ENCODE measurements at regions not wholly inside any gene's neighbourhood (a gene's known extent, or its start where the extent isn't known, plus 50 kb on each side); places are given as distances from the start of the nearest gene placed in this dataset.

DNA sequence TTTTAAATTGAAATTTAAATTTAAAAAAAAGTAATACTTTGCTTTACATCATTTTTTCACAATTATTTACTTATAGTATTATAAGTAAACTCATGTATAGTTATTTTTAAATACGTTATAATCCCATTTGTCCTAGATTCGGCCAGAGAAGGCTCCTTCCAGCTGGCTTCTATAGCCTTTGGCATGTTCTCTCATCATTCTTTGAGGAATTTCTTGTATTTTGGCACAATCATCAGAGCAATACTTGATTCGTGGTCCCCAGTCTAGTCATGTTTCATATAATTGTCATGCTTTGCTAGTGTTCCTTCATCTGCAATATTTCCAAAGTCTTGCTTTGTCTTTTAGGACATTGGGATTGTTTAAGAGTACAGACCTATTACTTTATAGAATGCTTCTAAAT lies 1037.9 kb upstream of the AGA start:
- TF ChIP-seq, protein P1, sequence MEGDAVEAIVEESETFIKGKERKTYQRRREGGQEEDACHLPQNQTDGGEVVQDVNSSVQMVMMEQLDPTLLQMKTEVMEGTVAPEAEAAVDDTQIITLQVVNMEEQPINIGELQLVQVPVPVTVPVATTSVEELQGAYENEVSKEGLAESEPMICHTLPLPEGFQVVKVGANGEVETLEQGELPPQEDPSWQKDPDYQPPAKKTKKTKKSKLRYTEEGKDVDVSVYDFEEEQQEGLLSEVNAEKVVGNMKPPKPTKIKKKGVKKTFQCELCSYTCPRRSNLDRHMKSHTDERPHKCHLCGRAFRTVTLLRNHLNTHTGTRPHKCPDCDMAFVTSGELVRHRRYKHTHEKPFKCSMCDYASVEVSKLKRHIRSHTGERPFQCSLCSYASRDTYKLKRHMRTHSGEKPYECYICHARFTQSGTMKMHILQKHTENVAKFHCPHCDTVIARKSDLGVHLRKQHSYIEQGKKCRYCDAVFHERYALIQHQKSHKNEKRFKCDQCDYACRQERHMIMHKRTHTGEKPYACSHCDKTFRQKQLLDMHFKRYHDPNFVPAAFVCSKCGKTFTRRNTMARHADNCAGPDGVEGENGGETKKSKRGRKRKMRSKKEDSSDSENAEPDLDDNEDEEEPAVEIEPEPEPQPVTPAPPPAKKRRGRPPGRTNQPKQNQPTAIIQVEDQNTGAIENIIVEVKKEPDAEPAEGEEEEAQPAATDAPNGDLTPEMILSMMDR (IDR thresholded peaks at IDR 0.05; ENCODE audit: insufficient read depth, low read length, poor library complexity, severe bottlenecking), result no peak
- H3K27me3 ChIP-seq (replicated peaks; ENCODE audit: control insufficient read depth, insufficient read depth, low read length), result no peaks in the 10 kb centered on the region
- H3K36me3 ChIP-seq (ENCODE audit: control insufficient read depth, insufficient read depth, low read length), result no peaks in the 10 kb centered on the region
- no peak for DNase-seq (ENCODE audit: extremely low read depth, insufficient read length)
- no peak overlapping the region for H3K4me3 ChIP-seq (replicated peaks; ENCODE audit: low read depth, low read length)

DNA sequence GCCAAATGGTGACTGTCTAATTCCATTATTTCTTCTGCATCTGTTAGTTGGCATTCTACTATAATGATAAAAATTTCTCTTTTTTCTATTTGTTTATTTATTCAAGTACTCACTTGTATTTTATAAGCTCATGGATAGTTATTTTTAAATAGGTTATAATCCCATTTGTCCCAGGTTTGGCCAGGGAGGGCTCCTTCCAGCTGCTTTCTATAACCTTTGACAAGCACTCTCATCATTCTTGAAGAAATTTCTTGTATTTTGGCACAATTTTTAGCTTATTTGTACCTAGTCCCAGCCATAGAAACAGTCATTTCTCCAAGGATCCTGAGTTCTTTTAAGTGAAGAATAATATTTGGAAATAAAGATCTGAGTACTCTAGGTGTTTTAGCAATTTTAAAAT lies 1038.6 kb upstream of the AGA start:
- Histone ChIP-seq H3K27me3 (replicated peaks; ENCODE audit: control insufficient read depth, insufficient read depth, low read length) (no peaks in the 10 kb centered on the region), H3K36me3 (ENCODE audit: control insufficient read depth, insufficient read depth, low read length) (no peaks in the 10 kb centered on the region), H3K4me3 (replicated peaks; ENCODE audit: low read depth, low read length) (no peak overlapping the region)
- TF ChIP-seq, protein P1 (IDR thresholded peaks at IDR 0.05; ENCODE audit: insufficient read depth, low read length, poor library complexity, severe bottlenecking), result no peak
- no peak for DNase-seq (ENCODE audit: extremely low read depth, insufficient read length)

DNA sequence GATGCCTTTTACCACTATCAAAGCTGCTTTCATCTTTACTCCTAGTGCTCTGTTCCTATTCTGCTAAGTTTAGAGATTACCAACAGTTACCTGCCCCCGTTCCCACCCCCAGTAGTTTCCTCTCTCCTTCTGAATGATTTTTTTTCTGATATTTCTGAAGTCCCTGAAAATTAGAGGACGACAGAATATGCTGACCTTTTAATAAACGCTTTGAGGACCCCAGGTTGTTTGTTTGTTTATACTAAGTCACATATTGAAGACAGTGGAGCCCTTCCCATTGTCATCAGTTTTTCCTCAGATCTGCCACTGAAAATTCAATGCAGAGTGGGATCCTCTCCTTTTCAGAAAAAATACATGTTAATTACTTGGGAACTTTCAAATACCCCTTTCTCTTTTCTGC lies 1039.3 kb upstream of the AGA start:
- no peak overlapping the region for H3K4me3 ChIP-seq (replicated peaks; ENCODE audit: low read depth, low read length)
- H3K27me3 ChIP-seq (replicated peaks; ENCODE audit: control insufficient read depth, insufficient read depth, low read length), result no peaks in the 10 kb centered on the region
- no peaks in the 10 kb centered on the region for H3K36me3 ChIP-seq (ENCODE audit: control insufficient read depth, insufficient read depth, low read length)
- TF ChIP-seq, protein P1 (IDR thresholded peaks at IDR 0.05; ENCODE audit: insufficient read depth, low read length, poor library complexity, severe bottlenecking), result no peak
- DNase-seq (ENCODE audit: extremely low read depth, insufficient read length), result no peak

DNA sequence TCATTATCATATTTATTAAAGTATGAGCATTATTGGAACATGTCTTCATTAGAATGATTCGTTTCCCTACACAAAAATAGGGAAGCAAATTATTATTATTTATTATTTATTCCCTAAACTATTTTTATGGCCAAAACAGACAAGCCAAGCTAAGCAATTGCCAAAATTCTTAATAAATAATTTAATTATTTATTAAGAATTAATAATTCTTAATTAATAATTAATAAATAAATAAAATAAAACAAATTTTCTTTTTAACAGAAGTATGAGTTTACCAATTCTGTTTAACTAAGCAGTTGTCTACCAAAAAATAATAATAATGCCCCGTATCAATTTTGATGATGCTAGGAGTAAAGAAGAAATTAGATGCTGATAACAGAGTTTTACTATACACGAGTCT lies 1080.8 kb upstream of the AGA start:
- TF ChIP-seq, protein P1 (IDR thresholded peaks at IDR 0.05; ENCODE audit: insufficient read depth, low read length, poor library complexity, severe bottlenecking), result no peak

DNA sequence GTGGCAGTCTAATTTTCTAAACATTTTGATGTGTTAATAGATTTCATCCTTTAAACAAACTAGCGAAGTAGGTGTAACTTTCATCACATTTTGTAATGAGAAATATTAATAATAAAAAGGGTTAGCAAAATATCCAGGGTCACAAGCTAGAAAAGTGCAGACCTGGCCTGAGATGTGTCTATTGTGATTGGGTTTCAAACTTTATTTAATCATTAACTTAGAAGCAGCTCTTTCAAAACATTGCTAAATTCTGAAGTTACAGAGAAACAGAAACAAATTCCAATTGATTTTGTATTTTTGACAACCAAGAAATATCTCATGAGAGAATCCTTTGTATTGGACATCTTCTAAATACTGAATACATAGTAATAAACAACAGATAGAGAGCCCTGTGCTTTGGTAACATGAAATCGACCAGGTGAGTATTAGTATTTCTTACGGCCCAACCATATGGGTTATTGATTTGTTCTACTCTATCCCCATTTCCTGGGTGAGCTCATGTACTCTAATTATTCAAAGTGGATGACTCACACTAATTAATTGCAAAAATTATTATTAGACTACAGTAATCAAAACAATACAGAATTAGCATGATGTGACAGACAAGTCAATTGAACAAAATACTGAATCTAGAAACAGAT lies 1093.8 kb upstream of the AGA start:
- Histone ChIP-seq H3K27me3 (replicated peaks; ENCODE audit: control insufficient read depth, insufficient read depth, low read length) (no peaks in the 10 kb centered on the region), H3K4me3 (replicated peaks; ENCODE audit: low read depth, low read length) (no peak overlapping the region), H3K36me3 (ENCODE audit: control insufficient read depth, insufficient read depth, low read length) (no peaks in the 10 kb centered on the region)
- TF ChIP-seq, protein P1 (IDR thresholded peaks at IDR 0.05; ENCODE audit: insufficient read depth, low read length, poor library complexity, severe bottlenecking), result no peak
- no peak for DNase-seq (ENCODE audit: extremely low read depth, insufficient read length)

More for the DNA sequence above, 1080.8 kb upstream of the AGA start:
- no peak overlapping the region for H3K4me3 ChIP-seq (replicated peaks; ENCODE audit: low read depth, low read length)
- H3K36me3 ChIP-seq (ENCODE audit: control insufficient read depth, insufficient read depth, low read length), result no peaks in the 10 kb centered on the region
- DNase-seq (ENCODE audit: extremely low read depth, insufficient read length), result no peak
- no peaks in the 10 kb centered on the region for H3K27me3 ChIP-seq (replicated peaks; ENCODE audit: control insufficient read depth, insufficient read depth, low read length)

DNA sequence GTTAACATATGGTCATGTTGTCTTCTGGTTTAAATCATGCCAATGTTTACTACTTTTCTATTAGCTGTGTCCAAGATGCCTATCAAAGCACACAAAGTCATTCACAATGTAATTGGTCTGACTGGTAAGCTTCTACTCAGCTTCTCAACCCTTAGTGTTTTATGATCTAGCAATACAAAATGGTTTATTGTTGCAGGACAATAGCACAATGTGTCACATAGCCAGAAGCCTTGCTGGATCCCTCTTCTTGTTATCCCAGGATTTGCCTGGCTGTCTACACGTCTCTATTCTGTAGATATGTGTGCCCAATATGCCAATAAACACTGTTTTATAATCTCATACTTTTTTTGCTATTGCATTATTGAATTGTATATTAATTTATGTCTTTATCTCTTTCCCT lies 1111.0 kb upstream of the AGA start:
- H3K4me3 ChIP-seq (replicated peaks; ENCODE audit: low read depth, low read length), result no peak overlapping the region
- no peak for DNase-seq (ENCODE audit: extremely low read depth, insufficient read length)
- no peaks in the 10 kb centered on the region for H3K27me3 ChIP-seq (replicated peaks; ENCODE audit: control insufficient read depth, insufficient read depth, low read length)
- H3K36me3 ChIP-seq (ENCODE audit: control insufficient read depth, insufficient read depth, low read length), result no peaks in the 10 kb centered on the region
- TF ChIP-seq, protein P1 (IDR thresholded peaks at IDR 0.05; ENCODE audit: insufficient read depth, low read length, poor library complexity, severe bottlenecking), result no peak
